Endothelial cell of umbilical vein (primary cell): ENCODE measurements at regions not wholly inside any gene's neighbourhood (a gene's known extent, or its start where the extent isn't known, plus 50 kb on each side); places are given as distances from the start of the nearest gene placed in this dataset.

Experiments used
- BruUV-seq: library from RNA; stranded (reverse); fragments of 400-500 nt; replicated peaks from 2 replicates; lab custom pipeline; 2021; lab: Mats Ljungman, UMichigan
- CTCF ChIA-PET: fragments of 300-600, 350-600 bp; sonication (Branson Sonifier 250); formaldehyde crosslinking; loops from one replicate; lab custom pipeline; 2021; ENCODE audit warnings: antibody characterized with exemption, inconsistent platforms; lab: Charles Lee
- POLR2A ChIA-PET: fragments of 300-600, 350-600 bp; sonication (Branson Sonifier 250); formaldehyde crosslinking; loops from one replicate; lab custom pipeline; 2021; ENCODE audit warnings: antibody characterized with exemption, inconsistent platforms; lab: Charles Lee
- DNase-seq: peaks from one replicate; pipeline ENCODE4 v3.0.0-alpha.2; 2011; ENCODE audit warnings: low read depth, low spot score
- FAIRE-seq: peaks from 2 replicates; lab custom pipeline; 2011; peaks lifted over from hg19 to GRCh38; lab: Jason Lieb, UNC
- H2AFZ ChIP-seq: 2 replicates; pipeline ENCODE4 v1.6.0; 2012; ENCODE audit warnings: low read depth, low read length, control low read depth, inconsistent platforms
- H3K27ac ChIP-seq: 2 replicates; pipeline ENCODE4 v1.5.1; 2011; ENCODE audit warnings: low read depth, mild to moderate bottlenecking, control low read depth, low read length, moderate library complexity; ENCODE audit not compliant: insufficient read depth
- H3K27me3 ChIP-seq, 2 experiments: 2 replicates each; pipeline versions ENCODE4 v1.6.0 to v1.6.1; 2011; ENCODE audit warnings: low read length in 2 of 2, mixed read lengths in 1 of 2; ENCODE audit not compliant: control insufficient read depth in 2 of 2, insufficient read depth in 2 of 2
- H3K36me3 ChIP-seq, 2 experiments: 2 replicates in 1 of 2; 3 replicates in 1 of 2; pipeline ENCODE4 v1.5.1; 2011; ENCODE audit warnings: low read length in 2 of 2, mild to moderate bottlenecking in 1 of 2, moderate library complexity in 1 of 2; ENCODE audit not compliant: control insufficient read depth in 2 of 2, insufficient read depth in 2 of 2; ENCODE audit errors: extremely low read depth in 1 of 2
- H3K4me1 ChIP-seq: 3 replicates; pipeline ENCODE4 v1.5.1; 2011; ENCODE audit warnings: mild to moderate bottlenecking, low read length; ENCODE audit not compliant: control insufficient read depth, insufficient read depth; ENCODE audit errors: extremely low read depth
- H3K4me2 ChIP-seq: 2 replicates; pipeline ENCODE4 v1.6.1; 2011; ENCODE audit warnings: low read length, control low read depth, mixed read lengths; ENCODE audit not compliant: insufficient read depth
- H3K4me3 ChIP-seq, 3 experiments: fragments of 200-600 bp in 1 of 3; sonication (generic), shearing (Covaris generic) in 1 of 3; replicated peaks in 1 of 3; 2 replicates each; pipeline ENCODE4 v1.5.1; 2011 to 2016; ENCODE audit warnings: control low read depth in 3 of 3, low read length in 3 of 3, mild to moderate bottlenecking in 2 of 3, inconsistent platforms in 1 of 3, low read depth in 1 of 3, moderate library complexity in 1 of 3; ENCODE audit not compliant: insufficient read depth in 1 of 3
- H3K79me2 ChIP-seq: 2 replicates; pipeline ENCODE4 v1.6.0; 2012; ENCODE audit warnings: low read length, inconsistent platforms; ENCODE audit not compliant: control insufficient read depth, insufficient read depth
- H3K9ac ChIP-seq: replicated peaks from 2 replicates; pipeline ENCODE3; 2011; ENCODE audit warnings: low read length, control low read depth; ENCODE audit not compliant: insufficient read depth; ENCODE audit errors: extremely low read depth
- H3K9me1 ChIP-seq: replicated peaks from 3 replicates; pipeline ENCODE4 v1.6.0; 2011; ENCODE audit warnings: mild to moderate bottlenecking, low read length; ENCODE audit not compliant: control insufficient read depth, insufficient read depth; ENCODE audit errors: extremely low read depth
- H3K9me3 ChIP-seq: replicated peaks from 2 replicates; pipeline ENCODE4 v1.5.1; 2012; ENCODE audit warnings: low read length, inconsistent platforms; ENCODE audit not compliant: control insufficient read depth, insufficient read depth
- H4K20me1 ChIP-seq: replicated peaks from 2 replicates; pipeline ENCODE3; 2011; ENCODE audit warnings: mild to moderate bottlenecking, low read length; ENCODE audit not compliant: control insufficient read depth, insufficient read depth; ENCODE audit errors: extremely low read depth
- EZH2 ChIP-seq: IDR thresholded peaks from 2 replicates; pipeline ENCODE4 v1.6.1; 2012; ENCODE audit warnings: borderline replicate concordance, low read depth, mild to moderate bottlenecking, moderate library complexity, low read length, inconsistent platforms; ENCODE audit not compliant: severe bottlenecking
- FOS ChIP-seq: IDR thresholded peaks from 2 replicates; pipeline ENCODE4 v1.6.1; 2011; ENCODE audit warnings: mild to moderate bottlenecking, low read length, moderate library complexity, borderline replicate concordance; ENCODE audit not compliant: insufficient read depth
- GATA2 ChIP-seq: IDR thresholded peaks from 2 replicates; pipeline ENCODE4 v1.7.0; 2011; ENCODE audit warnings: low read depth, mild to moderate bottlenecking, moderate library complexity, mixed read lengths, low read length; ENCODE audit not compliant: insufficient read length, insufficient read depth
- JUN ChIP-seq: IDR thresholded peaks from 2 replicates; pipeline ENCODE4 v1.6.1; 2011; ENCODE audit warnings: borderline replicate concordance, low read depth; ENCODE audit not compliant: insufficient read length, insufficient read depth
- MYC ChIP-seq: IDR thresholded peaks from one replicate; pipeline ENCODE4 v1.6.1; 2011; ENCODE audit warnings: mild to moderate bottlenecking, low read depth, low read length
- POLR2A ChIP-seq: IDR thresholded peaks from 2 replicates; pipeline ENCODE4 v1.6.1; 2012; ENCODE audit warnings: low read depth, mild to moderate bottlenecking, control low read depth, low read length
- POLR2AphosphoS5 ChIP-seq: IDR thresholded peaks from 2 replicates; pipeline ENCODE4 v1.6.1; 2012; ENCODE audit warnings: low read depth, mild to moderate bottlenecking, control low read depth, low read length, moderate library complexity; ENCODE audit not compliant: insufficient read depth
- dilution Hi-C: fragments of 300-500 bp; cut with MboI; formaldehyde crosslinking; loops from one replicate; pipeline ENCODE4 v1.15.0; 2019; ENCODE audit warnings: low sequenced_read_pairs; ENCODE audit not compliant: extremely low pct_ligation_motif_present
- intact Hi-C: fragments of 100-400 bp; cut with micrococcal nuclease; formaldehyde crosslinking; loops from one replicate; pipeline ENCODE4 v1.10.0; 2022
- TF ChIP-seq, protein P1 (sequence below), 2 donors: IDR thresholded peaks; 1 replicate in 1 of 2; 2 replicates in 1 of 2; pipeline ENCODE4 v1.5.1; 2011; ENCODE audit warnings: low read length in 2 of 2, mild to moderate bottlenecking in 2 of 2, moderate library complexity in 2 of 2, control low read depth in 1 of 2, inconsistent platforms in 1 of 2, low read depth in 1 of 2; ENCODE audit not compliant: insufficient read depth in 1 of 2; ENCODE audit errors: extremely low read depth in 1 of 2
- TF ChIP-seq, protein P2 (sequence below): IDR thresholded peaks from 2 replicates; pipeline ENCODE4 v1.6.1; 2011; ENCODE audit not compliant: insufficient read depth, insufficient read length

- no TSS peak for BruUV-seq
- CTCF ChIA-PET = no interaction called here
- Histone ChIP-seq H3K79me2 (no peaks in the 10 kb centered on the region), H4K20me1 (no peaks in the 10 kb centered on the region), H3K9me1 (no peaks in the 10 kb centered on the region), H3K9me3 (peaks cover 2% of the 10 kb centered on the region), H3K27ac (no peak overlapping the region), H3K36me3 (no peaks in the 10 kb centered on the region), H3K4me2 (no peak overlapping the region), H2AFZ (no peak overlapping the region), H3K4me3 (no peak overlapping the region), H3K4me1 (no peaks in the 10 kb centered on the region), H3K27me3 (no peaks in the 10 kb centered on the region), H3K9ac (no peak overlapping the region)
- intact Hi-C loops = no loop called here
- no peak for DNase-seq
- FAIRE-seq = no peak
- dilution Hi-C loops = no loop called here
- TF ChIP-seq EZH2 = no peak
- POLR2A ChIA-PET = no interaction called here
Measured at GRCh38 chr10:108141064-108141463, 976.6 kb upstream of the SORCS1 start.

DNA sequence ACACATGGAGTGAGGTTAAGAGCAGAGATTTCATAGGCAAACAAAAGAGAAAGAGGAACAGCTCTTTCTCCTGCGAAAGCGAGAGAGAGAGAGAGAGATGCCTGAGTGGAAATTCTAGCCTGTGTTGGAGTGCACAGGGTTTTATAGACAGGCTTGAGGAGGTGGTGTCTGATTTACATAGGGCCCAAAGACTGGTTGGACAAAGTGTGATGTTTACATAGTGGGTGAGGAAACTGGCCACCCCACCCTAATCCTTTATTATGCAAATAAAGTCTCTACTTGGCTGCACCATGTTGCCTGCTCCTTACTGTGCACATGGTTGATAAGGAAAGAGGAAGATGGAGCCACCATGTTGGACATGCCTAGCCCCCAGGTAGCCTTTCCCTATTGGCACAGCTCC lies 967.8 kb upstream of the SORCS1 start:
- intact Hi-C loops = no loop called here
- no peaks in the 10 kb centered on the region for H3K36me3 ChIP-seq
- ChIA-PET POLR2A (no interaction called here), CTCF (no interaction called here)
- no peaks in the 10 kb centered on the region for H3K27me3 ChIP-seq
- no peak for FAIRE-seq
- no TSS peak for BruUV-seq
- no peaks in the 10 kb centered on the region for H3K9me1 ChIP-seq
- H3K27ac ChIP-seq = no peak overlapping the region
- no peak overlapping the region for H3K4me3 ChIP-seq
- no peaks in the 10 kb centered on the region for H3K4me1 ChIP-seq
- no peak for TF ChIP-seq POLR2A
- TF ChIP-seq GATA2 = no peak
- TF ChIP-seq, protein P1, sequence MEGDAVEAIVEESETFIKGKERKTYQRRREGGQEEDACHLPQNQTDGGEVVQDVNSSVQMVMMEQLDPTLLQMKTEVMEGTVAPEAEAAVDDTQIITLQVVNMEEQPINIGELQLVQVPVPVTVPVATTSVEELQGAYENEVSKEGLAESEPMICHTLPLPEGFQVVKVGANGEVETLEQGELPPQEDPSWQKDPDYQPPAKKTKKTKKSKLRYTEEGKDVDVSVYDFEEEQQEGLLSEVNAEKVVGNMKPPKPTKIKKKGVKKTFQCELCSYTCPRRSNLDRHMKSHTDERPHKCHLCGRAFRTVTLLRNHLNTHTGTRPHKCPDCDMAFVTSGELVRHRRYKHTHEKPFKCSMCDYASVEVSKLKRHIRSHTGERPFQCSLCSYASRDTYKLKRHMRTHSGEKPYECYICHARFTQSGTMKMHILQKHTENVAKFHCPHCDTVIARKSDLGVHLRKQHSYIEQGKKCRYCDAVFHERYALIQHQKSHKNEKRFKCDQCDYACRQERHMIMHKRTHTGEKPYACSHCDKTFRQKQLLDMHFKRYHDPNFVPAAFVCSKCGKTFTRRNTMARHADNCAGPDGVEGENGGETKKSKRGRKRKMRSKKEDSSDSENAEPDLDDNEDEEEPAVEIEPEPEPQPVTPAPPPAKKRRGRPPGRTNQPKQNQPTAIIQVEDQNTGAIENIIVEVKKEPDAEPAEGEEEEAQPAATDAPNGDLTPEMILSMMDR (IDR thresholded peaks at IDR 0.05; ENCODE audit: extremely low read depth in 1 of 2, insufficient read depth in 1 of 2, low read depth in 1 of 2, low read length in 2 of 2) = no peak
- no peak for TF ChIP-seq POLR2AphosphoS5
- no peak for TF ChIP-seq JUN
- TF ChIP-seq, protein P2, sequence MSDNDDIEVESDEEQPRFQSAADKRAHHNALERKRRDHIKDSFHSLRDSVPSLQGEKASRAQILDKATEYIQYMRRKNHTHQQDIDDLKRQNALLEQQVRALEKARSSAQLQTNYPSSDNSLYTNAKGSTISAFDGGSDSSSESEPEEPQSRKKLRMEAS = no peak
- no peak for TF ChIP-seq FOS
- no peak for TF ChIP-seq MYC
- TF ChIP-seq EZH2 = no peak
- H3K4me2 ChIP-seq = no peak overlapping the region
- no peak overlapping the region for H3K9ac ChIP-seq
- no peaks in the 10 kb centered on the region for H4K20me1 ChIP-seq
- H2AFZ ChIP-seq = no peak overlapping the region
- peaks cover 1% of the 10 kb centered on the region for H3K9me3 ChIP-seq
- no peaks in the 10 kb centered on the region for H3K79me2 ChIP-seq
- no peak for DNase-seq
- dilution Hi-C loops = no loop called here
